ENCODE measurements at regions not wholly inside any gene's neighbourhood (a gene's known extent, or its start where the extent isn't known, plus 50 kb on each side); places are given as distances from the start of the nearest gene placed in this dataset.

GRCh38 chr10:28859791-28860190 lies 182.5 kb downstream of the BAMBI start:
- no peak overlapping the region for H3K4me3 ChIP-seq
- ChIA-PET POLR2A (no interaction called here), CTCF (ENCODE audit: low intra/inter-chr PET ratio) (no interaction called here)
- DNase-seq (ENCODE audit: extremely low read depth in 1 of 4, low spot score in 3 of 4) (no peak), ATAC-seq (0 out of 3 replicates have a peak, but pooled peaks have one; percentile 29), FAIRE-seq (no peak)
- no peak overlapping the region for H3K27ac ChIP-seq (ENCODE audit: extremely low read depth, low read depth, low read length)
- intact Hi-C loops (cut with micrococcal nuclease): no loop called here
- peak; percentile 57 for TF ChIP-seq PKNOX1 (IDR thresholded peaks at IDR 0.05)
- TF ChIP-seq STAT5A (IDR thresholded peaks at IDR 0.05; ENCODE audit: borderline replicate concordance, low read length): no peak
- no peak for TF ChIP-seq PHF20 (IDR thresholded peaks at IDR 0.05; ENCODE audit: partially characterized antibody)
- no peak for TF ChIP-seq RBBP5 (IDR thresholded peaks at IDR 0.05; ENCODE audit: borderline replicate concordance, insufficient read depth, low read length, poor library complexity, severe bottlenecking)
- no peak for TF ChIP-seq RBM25 (IDR thresholded peaks at IDR 0.05; ENCODE audit: low read depth, low read length, severe bottlenecking)
- TF ChIP-seq PBX2 (CRISPR knock-in tag; IDR thresholded peaks at IDR 0.05; ENCODE audit: low read depth): no peak
- TF ChIP-seq PBX2 (tag; conservative IDR thresholded peaks at IDR 0.05; ENCODE audit: low read depth): 0 out of 2 replicates have a peak, but pooled peaks have one; percentile 33
- TF ChIP-seq ZNF280B (CRISPR knock-in tag; IDR thresholded peaks at IDR 0.05): no peak
- no peak for TF ChIP-seq ZNF507 (tag; conservative IDR thresholded peaks at IDR 0.05)
- no peak for TF ChIP-seq MYBL2 (IDR thresholded peaks at IDR 0.05; ENCODE audit: low read depth)
- no peak for TF ChIP-seq MYBL2 (CRISPR knock-in tag; IDR thresholded peaks at IDR 0.05; ENCODE audit: borderline replicate concordance)
- peak; percentile 5 for TF ChIP-seq MEIS2 (IDR thresholded peaks at IDR 0.05; ENCODE audit: partially characterized antibody)
- no peak for TF ChIP-seq SNRNP70 (optimal IDR thresholded peaks at IDR 0.05; ENCODE audit: low read depth, low read length)
- TF ChIP-seq RFX1 (IDR thresholded peaks at IDR 0.05): no peak
- no peak for TF ChIP-seq ATF1 (CRISPR knock-in tag; IDR thresholded peaks at IDR 0.05)
- no peak for TF ChIP-seq ATF1 (tag; IDR thresholded peaks at IDR 0.05)
- no peak for TF ChIP-seq ZNF695 (CRISPR knock-in tag; IDR thresholded peaks at IDR 0.05)
- WGBS (ENCODE audit: insufficient coverage, low coverage, missing lambda C conversion rate): 43% methylated on average over 5 of the region's 5 CpGs
- H3K9me3 ChIP-seq (replicated peaks; ENCODE audit: control insufficient read depth, insufficient read depth, low read depth, low read length): peaks cover 3% of the 10 kb centered on the region; the same call in 1 of the 2 replicates
- no peaks in the 10 kb centered on the region for H3K36me3 ChIP-seq (ENCODE audit: control insufficient read depth, insufficient read depth, low read length)
- H2AFZ ChIP-seq (ENCODE audit: low read depth, low read length): no peak overlapping the region
- no peaks in the 10 kb centered on the region for H4K20me1 ChIP-seq (replicated peaks; ENCODE audit: control insufficient read depth, insufficient read depth, low read length)
- no peaks in the 10 kb centered on the region for H3K9me1 ChIP-seq (ENCODE audit: control insufficient read depth, insufficient read depth, low read length)
- H3K27me3 ChIP-seq (ENCODE audit: control insufficient read depth in 2 of 2, insufficient read depth in 2 of 2, low read length in 2 of 2): no peaks in the 10 kb centered on the region
- H3K4me2 ChIP-seq (ENCODE audit: insufficient read depth, low read length): no peak overlapping the region
- BruUV-seq (replicated peaks): no TSS peak
- H3K79me2 ChIP-seq (ENCODE audit: control insufficient read depth, insufficient read depth, low read length): no peaks in the 10 kb centered on the region
- in situ Hi-C loops (cut with MboI): no loop called here
- no peaks in the 10 kb centered on the region for H3K4me1 ChIP-seq (replicated peaks in 1 of 2; ENCODE audit: control insufficient read depth in 2 of 2, insufficient read depth in 2 of 2, low read length in 2 of 2)
- no peak overlapping the region for H3K9ac ChIP-seq (ENCODE audit: insufficient read depth in 1 of 2, low read depth in 2 of 2, low read length in 2 of 2)
